Osteocyte (in vitro differentiated cells): ENCODE measurements at regions not wholly inside any gene's neighbourhood (a gene's known extent, or its start where the extent isn't known, plus 50 kb on each side); places are given as distances from the start of the nearest gene placed in this dataset.

ENCODE experiments used
- DNase-seq: peaks from one replicate; pipeline ENCODE4 v3.0.0; 2021; ENCODE audit warnings: mixed read lengths; ENCODE audit not compliant: unreplicated experiment; ENCODE audit errors: extremely low spot score
- H3K27ac Mint-ChIP-seq: one replicate; pipeline ENCODE4 v1.8.0; 2021; ENCODE audit warnings: mild to moderate bottlenecking, mixed read lengths; ENCODE audit not compliant: unreplicated experiment
- H3K27me3 Mint-ChIP-seq: one replicate; pipeline ENCODE4 v1.8.0; 2021; ENCODE audit warnings: mixed read lengths; ENCODE audit not compliant: unreplicated experiment
- H3K36me3 Mint-ChIP-seq: one replicate; pipeline ENCODE4 v1.8.0; 2021; ENCODE audit warnings: mixed read lengths; ENCODE audit not compliant: unreplicated experiment
- H3K4me1 Mint-ChIP-seq: one replicate; pipeline ENCODE4 v1.8.0; 2021; ENCODE audit warnings: mixed read lengths; ENCODE audit not compliant: unreplicated experiment
- H3K4me3 Mint-ChIP-seq: one replicate; pipeline ENCODE4 v1.8.0; 2021; ENCODE audit warnings: mild to moderate bottlenecking, moderate library complexity, mixed read lengths; ENCODE audit not compliant: unreplicated experiment
- H3K9me3 Mint-ChIP-seq: one replicate; pipeline ENCODE4 v1.8.0; 2021; ENCODE audit warnings: mixed read lengths; ENCODE audit not compliant: unreplicated experiment
- CTCF ChIP-seq: fragments of 200-600 bp; sonication (generic); IDR thresholded peaks from 2 replicates; pipeline ENCODE4 v1.5.0; 2021; ENCODE audit warnings: antibody characterized with exemption, mild to moderate bottlenecking, moderate library complexity

GRCh38 chr9:78921341-78921740, 624.4 kb downstream of the PSAT1 start:
- H3K36me3 Mint-ChIP-seq = peaks cover 6% of the 10 kb centered on the region
- no peaks in the 10 kb centered on the region for H3K27me3 Mint-ChIP-seq
- H3K9me3 Mint-ChIP-seq = peaks cover 21% of the 10 kb centered on the region
- H3K4me1 Mint-ChIP-seq = peaks cover 17% of the 10 kb centered on the region
- no peak for TF ChIP-seq CTCF
- H3K4me3 Mint-ChIP-seq = no peak overlapping the region
- H3K27ac Mint-ChIP-seq = peak overlapping the region; percentile 85
- DNase-seq = no peak

GRCh38 chr9:78923966-78924659, 627.2 kb downstream of the PSAT1 start:
- Mint-ChIP-seq H3K4me1 (peaks cover 23% of the 10 kb centered on the region), H3K4me3 (no peak overlapping the region), H3K9me3 (peaks cover 16% of the 10 kb centered on the region), H3K36me3 (peaks cover 2% of the 10 kb centered on the region), H3K27ac (no peak overlapping the region), H3K27me3 (no peaks in the 10 kb centered on the region)
- no peak for TF ChIP-seq CTCF
- DNase-seq = no peak

- Mint-ChIP-seq H3K9me3 (peaks cover 16% of the 10 kb centered on the region), H3K4me3 (no peak overlapping the region), H3K27ac (no peak overlapping the region), H3K4me1 (peaks cover 8% of the 10 kb centered on the region), H3K27me3 (no peaks in the 10 kb centered on the region), H3K36me3 (no peaks in the 10 kb centered on the region)
- TF ChIP-seq CTCF = no peak
- no peak for DNase-seq
Measured at GRCh38 chr9:78927099-78927940, 630.4 kb downstream of the PSAT1 start.

- no peak for DNase-seq
- Mint-ChIP-seq H3K27ac (no peak overlapping the region), H3K4me1 (peaks cover 16% of the 10 kb centered on the region), H3K27me3 (no peaks in the 10 kb centered on the region), H3K36me3 (no peaks in the 10 kb centered on the region), H3K9me3 (peaks cover 20% of the 10 kb centered on the region), H3K4me3 (no peak overlapping the region)
- TF ChIP-seq CTCF = no peak
Measured at GRCh38 chr9:78928625-78929405, 631.9 kb downstream of the PSAT1 start.
